Pancreas (tissue), 10 donors: ENCODE measurements at regions not wholly inside any gene's neighbourhood (a gene's known extent, or its start where the extent isn't known, plus 50 kb on each side); places are given as distances from the start of the nearest gene placed in this dataset.

Source experiments
- ATAC-seq, 4 donors: fragments of 200-7000 bp; cut with Tn5 transposase; one replicate each; pipeline versions ENCODE4 v1.8.0 to v1.9.1; 2020; ENCODE audit warnings: mild to moderate bottlenecking in 4 of 4, moderate library complexity in 4 of 4
- DNase-seq, 6 donors: peaks; one replicate each; pipeline ENCODE4 v3.0.0-alpha.2; 2020
- FAIRE-seq: peaks from 2 replicates; lab custom pipeline; 2012; peaks lifted over from hg19 to GRCh38; lab: Jason Lieb, UNC
- H3K27ac ChIP-seq, 4 donors: fragments of 200-600 bp; sonication (generic); 1 replicate in 3 of 4; 2 replicates in 1 of 4; pipeline versions ENCODE4 v1.5.0 to v1.8.0; 2020
- H3K27me3 ChIP-seq, 4 donors: fragments of 200-600 bp; one replicate each; pipeline ENCODE4 v1.8.0; 2021
- H3K36me3 ChIP-seq, 3 donors: fragments of 200-600 bp; sonication (generic) in 1 of 3; one replicate each; pipeline versions ENCODE4 v1.5.0 to v1.8.0; 2020 to 2021
- H3K4me1 ChIP-seq, 3 donors: fragments of 200-600 bp; one replicate each; pipeline ENCODE4 v1.8.0; 2021
- H3K4me3 ChIP-seq, 4 donors: fragments of 200-600 bp; sonication (generic) in 2 of 4; one replicate each; pipeline versions ENCODE4 v1.5.0 to v1.8.0; 2020 to 2021
- H3K9me3 ChIP-seq, 4 donors: fragments of 200-600 bp; one replicate each; pipeline ENCODE4 v1.8.0; 2021
- CTCF ChIP-seq, 4 donors: fragments of 200-600 bp; sonication (generic) in 3 of 4; IDR thresholded peaks; one replicate each; pipeline versions ENCODE4 v1.5.0 to v1.8.0; 2021; ENCODE audit warnings: antibody characterized with exemption in 4 of 4
- WGBS, 2 donors: extraction: QIAGEN DNeasy Blood & Tissue Kit; methylation state at CpG; one replicate each; pipeline ENCODE4 v1.1.7; 2013; 5-methylcytosine and 5-hydroxymethylcytosine counted together
- intact Hi-C, 3 donors: fragments of 100-400 bp; cut with DNase I; formaldehyde crosslinking; loops; one replicate each; pipeline versions ENCODE4 v1.11.1 to v1.14.2; 2022
- donor health status: healthy with polysubstance abuse.
- donor health status: DM: no; HTN: no; CAD: no; lungs with moderate emphysema.
- donor health status: DM: no; HTN: no; CAD: no.
- donor health status: control.
- donor health status: control.
- donor health status: Bipolar disorder and iron deficiency.
- donor health status: DM: yes; HTN: yes; CAD: no.
- donor health status: DM: no; HTN: no; CAD: no.
- donor health status: DM: no; HTN: no; CAD: no.
- donor health status: DM: yes; HTN: yes; CAD: no.

GRCh38 chr1:65724151-65724550 is 68.5 kb upstream of the PDE4B start:
- no peak for TF ChIP-seq CTCF (IDR thresholded peaks at IDR 0.05)
- no peak for ATAC-seq
- Histone ChIP-seq H3K36me3 (no peaks in the 10 kb centered on the region), H3K9me3 (no peaks in the 10 kb centered on the region), H3K4me3 (no peak overlapping the region), H3K4me1 (no peaks in the 10 kb centered on the region), H3K27me3 (no peaks in the 10 kb centered on the region), H3K27ac (no peak overlapping the region)
- FAIRE-seq = no peak
- no peak for DNase-seq
- intact Hi-C loops = no loop called here

- 72 to 90% methylated on average over 3 of the region's 3 CpGs for WGBS, 2 donors
- H3K9me3 ChIP-seq = no peaks in the 10 kb centered on the region
- H3K36me3 ChIP-seq = no peaks in the 10 kb centered on the region
- no peak for DNase-seq
- no peaks in the 10 kb centered on the region for H3K4me1 ChIP-seq
- intact Hi-C loops = no loop called here
- ATAC-seq = no peak
- no peaks in the 10 kb centered on the region for H3K27me3 ChIP-seq
- H3K4me3 ChIP-seq = no peak overlapping the region
- TF ChIP-seq CTCF (IDR thresholded peaks at IDR 0.05) = no peak
- no peak for FAIRE-seq
- H3K27ac ChIP-seq = no peak overlapping the region
These were observed 67.6 kb upstream of the PDE4B start for GRCh38 chr1:65725064-65725463.

- H3K27ac ChIP-seq = no peak overlapping the region
- 40 to 46% methylated on average over 5 of the region's 5 CpGs for WGBS, 2 donors
These were observed 64.2 kb upstream of the PDE4B start for GRCh38 chr1:65728504-65728903.

GRCh38 chr1:65729259-65729658 is 63.4 kb upstream of the PDE4B start:
- DNase-seq (no peak), ATAC-seq (no peak), FAIRE-seq (no peak)
- Histone ChIP-seq H3K27ac (no peak overlapping the region), H3K4me1 (no peaks in the 10 kb centered on the region), H3K27me3 (no peaks in the 10 kb centered on the region), H3K4me3 (no peak overlapping the region), H3K36me3 (no peaks in the 10 kb centered on the region), H3K9me3 (no peaks in the 10 kb centered on the region)
- no peak for TF ChIP-seq CTCF (IDR thresholded peaks at IDR 0.05)
- intact Hi-C loops = no loop called here
- WGBS, 2 donors = 31 to 43% methylated on average over 2 of the region's 2 CpGs

More at GRCh38 chr1:65728504-65728903, 64.2 kb upstream of the PDE4B start:
- FAIRE-seq (no peak), DNase-seq (no peak), ATAC-seq (no peak)
- H3K4me3 ChIP-seq = no peak overlapping the region
- no peaks in the 10 kb centered on the region for H3K27me3 ChIP-seq
- H3K4me1 ChIP-seq = no peaks in the 10 kb centered on the region
- TF ChIP-seq CTCF (IDR thresholded peaks at IDR 0.05) = no peak
- H3K9me3 ChIP-seq = no peaks in the 10 kb centered on the region
- H3K36me3 ChIP-seq = no peaks in the 10 kb centered on the region
- intact Hi-C loops = no loop called here

GRCh38 chr1:65734979-65735378 is 57.7 kb upstream of the PDE4B start:
- H3K9me3 ChIP-seq = no peaks in the 10 kb centered on the region
- H3K36me3 ChIP-seq = no peaks in the 10 kb centered on the region
- H3K27ac ChIP-seq = no peak overlapping the region
- no peak for TF ChIP-seq CTCF (IDR thresholded peaks at IDR 0.05)
- intact Hi-C loops = no loop called here
- no peaks in the 10 kb centered on the region for H3K4me1 ChIP-seq
- peaks cover 0 to 4% (median 0%) of the 10 kb centered on the region in 4 donors for H3K27me3 ChIP-seq
- WGBS, 2 donors = 59 to 69% methylated on average over 2 of the region's 2 CpGs
- H3K4me3 ChIP-seq = no peak overlapping the region
- FAIRE-seq (no peak), ATAC-seq (no peak), DNase-seq (no peak)
